Osteoblast (primary cell): ENCODE measurements at regions not wholly inside any gene's neighbourhood (a gene's known extent, or its start where the extent isn't known, plus 50 kb on each side); places are given as distances from the start of the nearest gene placed in this dataset.

ENCODE experiments used
- DNase-seq: peaks from one replicate; pipeline ENCODE4 v3.0.0; 2011; ENCODE audit warnings: low spot score, mixed read lengths; ENCODE audit not compliant: insufficient read length; ENCODE audit errors: missing footprints
- H2AFZ ChIP-seq: 2 replicates; pipeline ENCODE4 v1.6.0; 2011; ENCODE audit warnings: mild to moderate bottlenecking, low read length
- H3K27ac ChIP-seq: 2 replicates; pipeline ENCODE4 v1.5.1; 2011; ENCODE audit warnings: mild to moderate bottlenecking, low read depth, low read length, moderate library complexity
- H3K27me3 ChIP-seq: 2 replicates; pipeline ENCODE4 v1.6.0; 2012; ENCODE audit warnings: mild to moderate bottlenecking, control low read depth, inconsistent platforms, low read length, moderate library complexity; ENCODE audit not compliant: insufficient read depth
- H3K36me3 ChIP-seq: 2 replicates; pipeline ENCODE4 v1.5.1; 2011; ENCODE audit warnings: mild to moderate bottlenecking, low read length, control low read depth, moderate library complexity; ENCODE audit not compliant: insufficient read depth
- H3K4me1 ChIP-seq: 2 replicates; pipeline ENCODE4 v1.5.1; 2011; ENCODE audit warnings: mild to moderate bottlenecking, low read length, control low read depth, moderate library complexity; ENCODE audit not compliant: insufficient read depth
- H3K4me2 ChIP-seq: 2 replicates; pipeline ENCODE4 v1.6.0; 2011; ENCODE audit warnings: mild to moderate bottlenecking, low read length; ENCODE audit not compliant: insufficient read depth
- H3K4me3 ChIP-seq: fragments of 200-600 bp; sonication (generic); 3 replicates; pipeline ENCODE4 v1.5.1; 2012; ENCODE audit warnings: mild to moderate bottlenecking, low read length, inconsistent platforms; ENCODE audit not compliant: insufficient read depth
- H3K79me2 ChIP-seq: 2 replicates; pipeline ENCODE4 v1.6.0; 2012; ENCODE audit warnings: mild to moderate bottlenecking, low read length, control low read depth, inconsistent platforms; ENCODE audit not compliant: insufficient read depth
- H3K9me3 ChIP-seq: 2 replicates; pipeline ENCODE4 v1.5.1; 2011; ENCODE audit warnings: low read depth, low read length, control low read depth
- H4K20me1 ChIP-seq: 2 replicates; pipeline ENCODE4 v1.6.0; 2012; ENCODE audit warnings: mild to moderate bottlenecking, low read length, control low read depth; ENCODE audit not compliant: insufficient read depth
- CTCF ChIP-seq: IDR thresholded peaks from 2 replicates; pipeline ENCODE4 v1.5.1; 2011; ENCODE audit warnings: mild to moderate bottlenecking, low read depth, low read length, moderate library complexity; ENCODE audit errors: extremely low read depth

- Histone ChIP-seq H4K20me1 (no peaks in the 10 kb centered on the region), H3K36me3 (no peaks in the 10 kb centered on the region), H3K4me2 (peak overlapping the region; percentile 86), H3K79me2 (no peaks in the 10 kb centered on the region), H3K9me3 (no peaks in the 10 kb centered on the region), H3K27me3 (no peaks in the 10 kb centered on the region), H3K4me3 (peak overlapping the region; percentile 64), H3K27ac (no peak overlapping the region), H3K4me1 (peaks cover 16% of the 10 kb centered on the region), H2AFZ (peak overlapping the region; percentile 94)
- peak; percentile 42 for DNase-seq
- no peak for TF ChIP-seq CTCF
These were observed 79.0 kb upstream of the PLXNA4 start for GRCh38 chr7:132655131-132655727.

- H3K36me3 ChIP-seq: no peaks in the 10 kb centered on the region
- H3K9me3 ChIP-seq: no peaks in the 10 kb centered on the region
- H3K4me2 ChIP-seq: no peak overlapping the region
- H3K27me3 ChIP-seq: peaks cover 3% of the 10 kb centered on the region
- H3K4me3 ChIP-seq: no peak overlapping the region
- peaks cover 17% of the 10 kb centered on the region for H3K4me1 ChIP-seq
- peak; percentile 60 for TF ChIP-seq CTCF
- peak; percentile 69 for DNase-seq
- H3K79me2 ChIP-seq: no peaks in the 10 kb centered on the region
- no peak overlapping the region for H3K27ac ChIP-seq
- H2AFZ ChIP-seq: no peak overlapping the region
- no peaks in the 10 kb centered on the region for H4K20me1 ChIP-seq
These were observed 77.9 kb upstream of the PLXNA4 start for GRCh38 chr7:132654150-132654549.

GRCh38 chr7:132653366-132653930 is 77.2 kb upstream of the PLXNA4 start:
- Histone ChIP-seq H3K79me2 (no peaks in the 10 kb centered on the region), H2AFZ (no peak overlapping the region), H4K20me1 (no peaks in the 10 kb centered on the region), H3K9me3 (no peaks in the 10 kb centered on the region), H3K27me3 (peaks cover 3% of the 10 kb centered on the region), H3K36me3 (no peaks in the 10 kb centered on the region), H3K4me2 (no peak overlapping the region), H3K27ac (no peak overlapping the region), H3K4me1 (peaks cover 17% of the 10 kb centered on the region), H3K4me3 (no peak overlapping the region)
- no peak for TF ChIP-seq CTCF
- no peak for DNase-seq

- TF ChIP-seq CTCF: no peak
- Histone ChIP-seq H3K27ac (no peak overlapping the region), H3K4me2 (no peak overlapping the region), H4K20me1 (no peaks in the 10 kb centered on the region), H3K4me1 (peaks cover 17% of the 10 kb centered on the region), H3K36me3 (no peaks in the 10 kb centered on the region), H3K79me2 (no peaks in the 10 kb centered on the region), H3K4me3 (no peak overlapping the region), H3K27me3 (peaks cover 3% of the 10 kb centered on the region), H2AFZ (no peak overlapping the region), H3K9me3 (no peaks in the 10 kb centered on the region)
- peak; percentile 47 for DNase-seq
These were observed 76.2 kb upstream of the PLXNA4 start for GRCh38 chr7:132652507-132652906.
